H1 (cell line): ENCODE measurements at regions not wholly inside any gene's neighbourhood (a gene's known extent, or its start where the extent isn't known, plus 50 kb on each side); places are given as distances from the start of the nearest gene placed in this dataset.

Experiments
- CTCF ChIA-PET: fragments of 300-600 bp; sonication (Branson Sonifier 250); formaldehyde crosslinking; loops from one replicate; lab custom pipeline; 2021; ENCODE audit not compliant: partially characterized antibody; lab: Charles Lee
- POLR2A ChIA-PET: fragments of 300-600 bp; sonication (Branson Sonifier 250); formaldehyde crosslinking; loops from one replicate; lab custom pipeline; 2021; ENCODE audit warnings: inconsistent platforms; ENCODE audit not compliant: partially characterized antibody; lab: Charles Lee
- DNase-seq, 2 experiments: peaks; one replicate each; pipeline versions ENCODE4 v3.0.0 to v3.0.0-alpha.2; 2010 to 2022; ENCODE audit warnings: low spot score in 2 of 2, low read depth in 1 of 2, mixed read lengths in 1 of 2
- FAIRE-seq: peaks from 2 replicates; lab custom pipeline; 2011; peaks lifted over from hg19 to GRCh38; lab: Jason Lieb, UNC
- H2AFZ ChIP-seq: 2 replicates; pipeline ENCODE4 v1.8.1; 2012; ENCODE audit warnings: low read length, inconsistent platforms
- H2AK5ac ChIP-seq: 2 replicates; pipeline ENCODE4 v1.6.1; 2013; ENCODE audit warnings: low read depth, low read length
- H2BK120ac ChIP-seq: replicated peaks from 2 replicates; pipeline ENCODE3; 2013; ENCODE audit warnings: low read depth, low read length, inconsistent platforms
- H2BK12ac ChIP-seq: 2 replicates; pipeline ENCODE4 v1.6.1; 2013; ENCODE audit warnings: low read depth, low read length
- H2BK15ac ChIP-seq: 2 replicates; pipeline ENCODE4 v1.6.1; 2013; ENCODE audit warnings: low read length
- H2BK20ac ChIP-seq: 2 replicates; pipeline ENCODE4 v1.6.1; 2013; ENCODE audit warnings: low read length
- H2BK5ac ChIP-seq: 2 replicates; pipeline ENCODE4 v1.6.1; 2013; ENCODE audit warnings: low read depth, low read length
- H3K14ac ChIP-seq: 2 replicates; pipeline ENCODE4 v1.6.1; 2013; ENCODE audit warnings: inconsistent platforms; ENCODE audit not compliant: insufficient read length
- H3K18ac ChIP-seq: 2 replicates; pipeline ENCODE4 v1.6.1; 2013; ENCODE audit warnings: low read length; ENCODE audit errors: extremely low read depth
- H3K23ac ChIP-seq: 2 replicates; pipeline ENCODE4 v1.6.1; 2013; ENCODE audit warnings: inconsistent platforms; ENCODE audit not compliant: insufficient read length
- H3K23me2 ChIP-seq: 2 replicates; pipeline ENCODE4 v1.6.1; 2013; ENCODE audit warnings: low read depth, low read length
- H3K27ac ChIP-seq: 2 replicates; pipeline ENCODE4 v1.6.1; 2011; ENCODE audit warnings: low read depth, low read length, inconsistent platforms
- H3K27me3 ChIP-seq, 4 experiments: replicated peaks in 1 of 4; 1 replicate in 1 of 4; 2 replicates in 3 of 4; pipeline versions ENCODE4 v1.6.1 to v1.8.1; 2011 to 2013; ENCODE audit warnings: low read length in 3 of 4, mild to moderate bottlenecking in 3 of 4, inconsistent platforms in 2 of 4, mixed read lengths in 2 of 4, moderate library complexity in 1 of 4; ENCODE audit not compliant: control insufficient read depth in 3 of 4, insufficient read depth in 3 of 4; ENCODE audit errors: extremely low read depth in 1 of 4
- H3K36me3 ChIP-seq, 4 experiments: 2 replicates each; pipeline versions ENCODE4 v1.6.1 to v1.8.1; 2011 to 2013; ENCODE audit warnings: mild to moderate bottlenecking in 4 of 4, low read length in 3 of 4, moderate library complexity in 2 of 4, control low read depth in 1 of 4, inconsistent platforms in 1 of 4; ENCODE audit not compliant: insufficient read depth in 4 of 4, control insufficient read depth in 2 of 4
- H3K4ac ChIP-seq: replicated peaks from 2 replicates; pipeline ENCODE3; 2013; ENCODE audit warnings: low read length, low read depth, mixed read lengths, inconsistent platforms; ENCODE audit not compliant: insufficient read length
- H3K4me1 ChIP-seq, 4 experiments: replicated peaks in 1 of 4; 1 replicate in 1 of 4; 2 replicates in 3 of 4; pipeline versions ENCODE4 v1.6.1 to v1.8.1; 2011 to 2013; ENCODE audit warnings: low read length in 3 of 4, inconsistent platforms in 2 of 4, mixed read lengths in 1 of 4; ENCODE audit not compliant: insufficient read depth in 4 of 4, control insufficient read depth in 3 of 4
- H3K4me2 ChIP-seq, 2 experiments: 2 replicates each; pipeline versions ENCODE4 v1.6.1 to v1.8.1; 2011 to 2013; ENCODE audit warnings: low read depth in 2 of 2, low read length in 2 of 2, control low read depth in 1 of 2, inconsistent platforms in 1 of 2, mild to moderate bottlenecking in 1 of 2; ENCODE audit not compliant: insufficient read depth in 1 of 2
- H3K4me3 ChIP-seq, 4 experiments: fragments of 200-600, 300-600 bp in 1 of 4; sonication (generic), shearing (Covaris generic), sonication (Bioruptor Twin) in 1 of 4; 2 replicates each; pipeline versions ENCODE4 v1.5.1 to v1.8.1; 2011 to 2016; ENCODE audit warnings: low read length in 4 of 4, low read depth in 3 of 4, control low read depth in 2 of 4, inconsistent platforms in 2 of 4, mild to moderate bottlenecking in 2 of 4, mixed read lengths in 1 of 4, moderate library complexity in 1 of 4; ENCODE audit not compliant: insufficient read depth in 2 of 4; ENCODE audit errors: extremely low read depth in 1 of 4
- H3K56ac ChIP-seq: replicated peaks from 2 replicates; pipeline ENCODE3; 2013; ENCODE audit warnings: low read depth, mild to moderate bottlenecking, mixed read lengths, low read length, inconsistent platforms; ENCODE audit not compliant: insufficient read length
- H3K79me1 ChIP-seq: 2 replicates; pipeline ENCODE4 v1.6.1; 2013; ENCODE audit warnings: low read depth, low read length, control low read depth
- H3K79me2 ChIP-seq, 2 experiments: 2 replicates each; pipeline versions ENCODE4 v1.6.1 to v1.8.1; 2012 to 2013; ENCODE audit warnings: low read length in 2 of 2, mild to moderate bottlenecking in 2 of 2, inconsistent platforms in 1 of 2; ENCODE audit not compliant: insufficient read depth in 2 of 2, control insufficient read depth in 1 of 2
- H3K9ac ChIP-seq, 4 experiments: replicated peaks in 1 of 4; 1 replicate in 1 of 4; 2 replicates in 3 of 4; pipeline versions ENCODE4 v1.6.1 to v1.8.1; 2011 to 2013; ENCODE audit warnings: low read depth in 3 of 4, low read length in 3 of 4, control low read depth in 2 of 4, mild to moderate bottlenecking in 2 of 4, moderate library complexity in 2 of 4, inconsistent platforms in 1 of 4; ENCODE audit errors: extremely low read depth in 1 of 4
- H3K9me3 ChIP-seq, 2 experiments: 2 replicates each; pipeline versions ENCODE4 v1.6.1 to v1.8.1; 2012 to 2013; ENCODE audit warnings: mild to moderate bottlenecking in 2 of 2, moderate library complexity in 2 of 2, control low read depth in 1 of 2, inconsistent platforms in 1 of 2, low read depth in 1 of 2, low read length in 1 of 2, mixed read lengths in 1 of 2; ENCODE audit not compliant: insufficient read depth in 2 of 2
- H4K20me1 ChIP-seq, 2 experiments: replicated peaks in 1 of 2; 2 replicates each; pipeline versions ENCODE3 to v1.8.1; 2011 to 2013; ENCODE audit warnings: inconsistent platforms in 2 of 2, low read length in 2 of 2, mild to moderate bottlenecking in 1 of 2; ENCODE audit not compliant: insufficient read depth in 2 of 2, control insufficient read depth in 1 of 2
- H4K5ac ChIP-seq: 2 replicates; pipeline ENCODE4 v1.6.1; 2013; ENCODE audit warnings: low read length, low read depth, mixed read lengths, inconsistent platforms; ENCODE audit not compliant: insufficient read length
- H4K8ac ChIP-seq: 2 replicates; pipeline ENCODE4 v1.8.0; 2013; ENCODE audit warnings: mild to moderate bottlenecking, moderate library complexity, low read length, inconsistent platforms; ENCODE audit not compliant: insufficient read depth; ENCODE audit errors: extremely low read depth
- H4K91ac ChIP-seq: replicated peaks from 2 replicates; pipeline ENCODE3; 2013; ENCODE audit warnings: low read length, mixed read lengths, inconsistent platforms; ENCODE audit not compliant: insufficient read length
- CEBPB ChIP-seq: IDR thresholded peaks from 2 replicates; pipeline ENCODE4 v1.6.1; 2012; ENCODE audit warnings: low read depth, low read length
- CTCF ChIP-seq, 3 experiments: IDR thresholded peaks; 1 replicate in 2 of 3; 2 replicates in 1 of 3; pipeline versions ENCODE4 v1.5.1 to v1.6.1; 2011; ENCODE audit warnings: low read length in 3 of 3, mild to moderate bottlenecking in 3 of 3, inconsistent platforms in 2 of 3, low read depth in 1 of 3, moderate library complexity in 1 of 3; ENCODE audit not compliant: insufficient read depth in 1 of 3; ENCODE audit errors: control extremely low read depth in 1 of 3
- HDAC2 ChIP-seq, 2 experiments: fragments of 300-600 bp in 1 of 2; sonication (generic) in 1 of 2; IDR thresholded peaks; 2 replicates each; pipeline ENCODE4 v1.6.1; 2011 to 2012; ENCODE audit warnings: low read depth in 2 of 2, low read length in 2 of 2, mild to moderate bottlenecking in 2 of 2, moderate library complexity in 2 of 2, borderline replicate concordance in 1 of 2, inconsistent platforms in 1 of 2
- MAX ChIP-seq: IDR thresholded peaks from 2 replicates; pipeline ENCODE4 v1.6.1; 2012; ENCODE audit warnings: inconsistent platforms
- SIX5 ChIP-seq: IDR thresholded peaks from 2 replicates; pipeline ENCODE4 v1.6.1; 2011; ENCODE audit warnings: mild to moderate bottlenecking, low read depth, low read length
- SUZ12 ChIP-seq: fragments of 200-600 bp; sonication (generic); IDR thresholded peaks from 2 replicates; pipeline ENCODE4 v1.6.1; 2012; ENCODE audit warnings: mild to moderate bottlenecking, inconsistent platforms, low read length, moderate library complexity, mixed read lengths
- USF2 ChIP-seq: IDR thresholded peaks from 2 replicates; pipeline ENCODE4 v1.6.1; 2011; ENCODE audit warnings: low read length, improper control_type of control experiment
- WGBS, 2 experiments: shearing (Covaris generic) in 1 of 2; methylation state at CpG; one replicate each; pipeline versions ENCODE4 v1.1.6 to v1.1.7; 2013 to 2015; ENCODE audit warnings: low lambda C conversion rate in 2 of 2, mixed read lengths in 2 of 2, inconsistent platforms in 1 of 2, low coverage in 1 of 2, missing lambda C conversion rate in 1 of 2; ENCODE audit not compliant: insufficient replicate concordance in 2 of 2, insufficient coverage in 1 of 2, insufficient read length in 1 of 2; ENCODE audit errors: extremely low coverage in 1 of 2, missing lambda C conversion rate in 1 of 2; 5-methylcytosine and 5-hydroxymethylcytosine counted together

- Histone ChIP-seq H3K56ac (no peak overlapping the region), H3K4ac (no peak overlapping the region), H2BK5ac (no peak overlapping the region), H4K20me1 (no peaks in the 10 kb centered on the region), H3K9me3 (peaks cover 0 to 8% of the 10 kb centered on the region in 2 experiments; a peak in 1 of 4 replicates), H2AK5ac (no peak overlapping the region), H2BK120ac (no peak overlapping the region), H3K27ac (no peak overlapping the region), H3K18ac (no peak overlapping the region), H3K4me3 (no peak overlapping the region), H4K8ac (no peak overlapping the region), H4K91ac (no peak overlapping the region), H3K9ac (no peak overlapping the region), H2BK12ac (no peak overlapping the region), H2AFZ (no peak overlapping the region), H4K5ac (no peak overlapping the region), H3K36me3 (no peaks in the 10 kb centered on the region), H2BK15ac (no peak overlapping the region), H3K23ac (no peak overlapping the region), H3K79me1 (no peaks in the 10 kb centered on the region; the same call in 1 of the 2 replicates), H3K14ac (no peak overlapping the region), H3K79me2 (no peaks in the 10 kb centered on the region), H3K4me1 (no peaks in the 10 kb centered on the region), H2BK20ac (no peak overlapping the region), H3K4me2 (no peak overlapping the region), H3K23me2 (no peaks in the 10 kb centered on the region), H3K27me3 (no peaks in the 10 kb centered on the region)
- CTCF ChIA-PET = interaction anchor here (1.1 kb wide), 1 partner anchor 27 kb away, joined by 3 read pairs; no protein-coding TSS in a partner anchor
- POLR2A ChIA-PET = no interaction called here
- DNase-seq (no peak), FAIRE-seq (no peak)
- TF ChIP-seq SUZ12 = no peak
- no peak for TF ChIP-seq HDAC2 (IDR thresholded peaks at IDR 0.05; ENCODE audit: borderline replicate concordance in 1 of 2, low read depth in 2 of 2, low read length in 2 of 2)
- TF ChIP-seq CEBPB = no peak
- TF ChIP-seq CTCF (IDR thresholded peaks at IDR 0.05; ENCODE audit: control extremely low read depth in 1 of 3, insufficient read depth in 1 of 3, low read depth in 1 of 3, low read length in 3 of 3) = no peak
- no peak for TF ChIP-seq SIX5
- TF ChIP-seq USF2 = no peak
- TF ChIP-seq MAX = no peak
- 89% methylated on average over 1 of the region's 1 CpG; no CpG with 5 or more reads in 1 of the 2 experiments for WGBS, 2 experiments
Measured at GRCh38 chr1:50305808-50306207, 117.4 kb downstream of the DMRTA2 start.
